OCI-LY3 (cell line): ENCODE measurements at regions not wholly inside any gene's neighbourhood (a gene's known extent, or its start where the extent isn't known, plus 50 kb on each side); places are given as distances from the start of the nearest gene placed in this dataset.

Experiments used
- CTCF ChIP-seq: fragments of 200-600, 300-600 bp; sonication (generic); IDR thresholded peaks from 2 replicates; pipeline ENCODE4 v1.5.1; 2014; ENCODE audit warnings: antibody characterized with exemption, low read length, low read depth
- EZH2phosphoT487 ChIP-seq: fragments of 200-600 bp; shearing (Covaris generic); IDR thresholded peaks from 2 replicates; pipeline ENCODE4 v1.6.1; 2018; ENCODE audit warnings: antibody characterized with exemption, mixed run types, low read depth

DNA sequence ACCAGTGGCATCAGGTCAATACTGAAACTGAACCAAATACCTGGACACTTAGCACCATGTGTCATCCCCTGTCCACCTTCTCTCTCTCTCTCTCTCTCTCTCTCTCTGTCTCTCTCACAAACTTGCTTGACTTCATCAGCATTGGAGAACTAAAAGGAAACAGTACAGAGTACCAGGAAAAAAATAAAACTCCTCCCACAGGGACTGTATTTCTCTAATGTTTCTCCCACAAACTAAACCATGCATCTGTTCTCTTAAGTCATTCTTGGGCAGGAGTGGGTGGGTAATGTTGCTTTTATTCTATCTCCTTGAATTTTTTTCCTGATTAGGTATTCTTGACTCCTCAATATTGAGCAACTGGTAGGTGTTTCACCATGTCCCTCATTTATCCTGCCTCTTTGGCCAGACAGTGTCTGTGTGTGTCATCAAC is 112.9 kb upstream of the CACNA1A start:
- TF ChIP-seq CTCF (no peak), EZH2phosphoT487 (no peak)
